Thymus (tissue), 11 donors: ENCODE measurements at regions not wholly inside any gene's neighbourhood (a gene's known extent, or its start where the extent isn't known, plus 50 kb on each side); places are given as distances from the start of the nearest gene placed in this dataset.

ENCODE experiments used
- DNase-seq, 9 donors: peaks; one replicate each; pipeline ENCODE4 v3.0.0-alpha.2; 2013; ENCODE audit warnings: low spot score in 9 of 9, low read depth in 6 of 9, missing footprints in 1 of 9
- H3K27ac ChIP-seq, 2 donors: one replicate each; pipeline ENCODE4 v1.5.1; 2013; ENCODE audit warnings: control low read depth in 1 of 2, low read depth in 1 of 2, low read length in 1 of 2, mild to moderate bottlenecking in 1 of 2, moderate library complexity in 1 of 2
- H3K27me3 ChIP-seq, 2 donors: one replicate each; pipeline ENCODE4 v1.5.1; 2013; ENCODE audit warnings: low read length in 1 of 2; ENCODE audit not compliant: control insufficient read depth in 2 of 2, insufficient read depth in 1 of 2
- H3K36me3 ChIP-seq, 2 donors: one replicate each; pipeline ENCODE4 v1.5.1; 2013; ENCODE audit warnings: low read length in 1 of 2, mild to moderate bottlenecking in 1 of 2, moderate library complexity in 1 of 2; ENCODE audit not compliant: control insufficient read depth in 2 of 2, insufficient read depth in 2 of 2
- H3K4me1 ChIP-seq, 2 donors: one replicate each; pipeline ENCODE4 v1.5.1; 2013; ENCODE audit warnings: low read length in 2 of 2; ENCODE audit not compliant: control insufficient read depth in 2 of 2, insufficient read depth in 2 of 2
- H3K4me3 ChIP-seq, 2 donors: one replicate each; pipeline ENCODE4 v1.5.1; 2013; ENCODE audit warnings: low read length in 2 of 2, control low read depth in 1 of 2, mild to moderate bottlenecking in 1 of 2
- H3K9me3 ChIP-seq, 2 donors: one replicate each; pipeline ENCODE4 v1.5.1; 2013; ENCODE audit warnings: low read length in 1 of 2, mild to moderate bottlenecking in 1 of 2; ENCODE audit not compliant: control insufficient read depth in 2 of 2, insufficient read depth in 1 of 2
- WGBS: extraction: QIAGEN DNeasy Blood & Tissue Kit; methylation state at CpG from one replicate; pipeline ENCODE4 v1.1.7; 2013; 5-methylcytosine and 5-hydroxymethylcytosine counted together
- donor health status: healthy.

DNA sequence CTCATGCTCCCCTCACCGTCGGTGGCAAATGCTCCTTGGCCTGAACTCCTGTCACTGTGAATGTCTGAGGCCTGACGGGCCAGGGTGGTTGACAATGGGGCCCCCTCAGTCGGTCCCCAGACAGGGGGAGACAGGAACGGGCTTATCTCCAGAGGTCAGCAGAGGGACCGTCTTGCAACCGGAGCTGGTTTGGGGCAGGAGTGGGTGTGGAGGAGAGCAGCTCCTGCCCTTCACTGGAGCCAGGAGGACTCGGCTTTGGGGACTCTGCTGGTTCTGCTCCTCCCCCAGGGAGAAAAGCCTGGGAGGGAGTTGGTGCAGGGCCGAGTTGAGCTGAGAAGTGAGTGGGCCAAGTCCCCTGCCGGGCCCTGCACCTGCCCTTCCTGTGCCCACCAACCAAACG, 354.4 kb downstream of the BRD1 start:
- DNase-seq, result no peak
- peaks cover 0 to 4% of the 10 kb centered on the region in 2 donors for H3K9me3 ChIP-seq
- no peaks in the 10 kb centered on the region for H3K27me3 ChIP-seq
- no peak overlapping the region for H3K27ac ChIP-seq
- 91% methylated on average over 11 of the region's 11 CpGs for WGBS
- no peaks in the 10 kb centered on the region for H3K4me1 ChIP-seq
- H3K36me3 ChIP-seq, result no peaks in the 10 kb centered on the region
- H3K4me3 ChIP-seq, result no peak overlapping the region

DNA sequence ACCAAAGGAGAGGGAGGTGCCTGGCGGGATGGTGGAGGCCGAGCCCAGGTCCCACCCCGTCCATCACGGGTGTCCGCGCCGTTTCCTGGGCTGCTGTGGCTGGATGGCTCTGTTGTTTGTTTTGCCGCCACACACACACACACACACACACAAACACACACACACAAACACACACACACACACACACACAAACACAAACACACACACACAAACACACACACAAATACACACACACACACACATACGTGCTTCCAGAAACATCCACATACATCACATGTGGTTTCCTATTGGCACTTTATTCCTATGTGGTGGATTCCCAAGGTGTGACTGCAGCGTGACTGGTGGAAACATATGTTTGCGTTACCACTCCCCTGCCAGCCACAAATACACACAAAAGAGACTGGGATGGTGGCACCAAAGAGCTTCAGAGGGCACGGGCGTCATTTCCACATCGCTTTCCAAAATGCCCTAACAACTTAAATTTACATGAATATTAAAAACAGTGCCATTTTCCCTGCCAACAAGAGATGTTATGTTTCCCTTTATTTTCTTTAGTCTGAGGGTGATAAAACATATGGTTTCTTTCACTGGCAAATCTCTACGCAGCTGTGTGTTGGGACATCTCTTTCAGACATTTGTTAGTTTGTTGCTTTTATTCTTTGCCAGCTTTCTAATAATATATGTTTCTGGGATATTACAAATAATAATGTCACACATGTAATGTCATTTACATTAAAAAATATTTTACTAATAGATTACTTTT, 356.8 kb downstream of the BRD1 start:
- Histone ChIP-seq H3K36me3 (no peaks in the 10 kb centered on the region), H3K4me1 (no peaks in the 10 kb centered on the region), H3K27ac (no peak overlapping the region), H3K27me3 (no peaks in the 10 kb centered on the region), H3K4me3 (no peak overlapping the region), H3K9me3 (peaks cover 0 to 4% of the 10 kb centered on the region in 2 donors)
- 97% methylated on average over 15 of the region's 15 CpGs for WGBS
- no peak for DNase-seq

DNA sequence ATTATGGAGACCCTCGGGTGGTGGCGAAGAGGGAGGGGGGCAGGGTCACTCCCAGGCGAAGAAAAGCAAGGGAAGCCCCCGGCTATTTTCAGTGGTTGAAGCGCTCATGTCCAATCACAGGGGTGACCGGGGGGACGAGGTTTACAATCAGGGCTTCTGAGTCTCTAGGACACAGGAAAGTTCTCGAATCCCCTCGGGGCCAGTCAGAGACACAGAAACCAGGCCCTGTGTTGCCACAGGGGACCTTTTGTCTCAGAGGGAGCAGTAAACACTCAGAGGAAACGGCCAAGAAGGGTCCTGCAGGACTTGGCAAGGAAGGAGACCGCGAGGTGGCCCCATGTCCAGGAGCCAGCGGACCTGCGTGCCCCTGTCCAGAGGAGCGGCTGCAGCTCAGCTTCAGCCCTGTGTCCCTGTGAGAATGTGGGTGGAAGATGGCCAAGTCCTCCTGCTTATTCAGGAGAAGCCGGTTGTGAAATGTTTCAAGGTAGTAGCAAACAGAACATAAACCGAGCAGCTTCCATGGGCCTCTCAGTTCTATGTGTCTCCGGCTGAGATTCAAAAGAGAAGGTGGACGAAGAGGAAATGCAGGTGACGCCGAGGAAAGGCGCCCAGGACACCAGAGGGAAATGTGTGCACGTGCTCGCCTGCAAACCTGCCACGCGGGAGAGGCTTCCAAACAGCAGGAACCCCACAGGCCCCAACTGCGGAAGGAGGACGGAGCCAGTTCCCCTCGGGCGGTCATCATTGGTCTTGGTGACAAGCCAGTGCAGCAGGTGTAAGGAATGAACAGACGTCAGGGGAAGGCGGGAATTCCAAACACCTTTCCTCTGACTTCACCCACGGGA, 357.6 kb downstream of the BRD1 start:
- Histone ChIP-seq H3K27me3 (no peaks in the 10 kb centered on the region), H3K27ac (no peak overlapping the region), H3K36me3 (no peaks in the 10 kb centered on the region), H3K9me3 (peaks cover 0 to 4% of the 10 kb centered on the region in 2 donors), H3K4me1 (no peaks in the 10 kb centered on the region), H3K4me3 (no peak overlapping the region)
- no peak for DNase-seq
- WGBS, result 96% methylated on average over 33 of the region's 33 CpGs

DNA sequence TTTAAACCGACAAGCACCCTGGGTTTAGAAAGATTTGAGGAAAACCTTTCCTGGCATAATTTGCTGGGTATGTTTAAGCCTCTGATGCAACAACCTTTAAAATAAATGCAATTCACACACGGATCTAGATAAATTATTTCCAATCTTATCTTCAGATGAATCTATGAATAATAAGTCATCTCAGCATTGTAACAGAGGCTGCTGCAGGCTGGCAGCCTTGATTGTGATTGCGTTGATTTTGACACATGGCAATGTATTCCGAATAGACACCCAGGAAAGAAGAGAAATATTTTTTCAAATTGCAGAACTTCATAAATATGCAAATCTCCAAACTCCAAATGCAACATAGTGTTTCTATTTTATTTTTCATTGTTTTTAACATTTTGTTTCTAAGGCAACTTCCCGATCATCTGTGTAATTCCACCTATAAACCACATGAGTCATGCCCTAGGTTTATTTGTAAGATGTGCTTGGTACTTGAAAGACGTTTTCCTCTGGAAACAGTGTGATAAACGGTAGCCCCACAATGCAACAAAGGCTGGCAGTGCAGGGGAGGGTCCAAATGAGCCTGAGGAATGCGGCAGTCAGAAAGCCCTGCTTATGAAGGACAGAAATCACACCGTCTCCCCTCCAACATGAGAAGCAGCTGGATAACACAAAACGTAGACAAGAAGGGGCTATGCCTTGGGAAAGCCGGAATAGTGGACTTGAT, 359.0 kb downstream of the BRD1 start:
- no peaks in the 10 kb centered on the region for H3K36me3 ChIP-seq
- no peak for DNase-seq
- H3K27ac ChIP-seq, result no peak overlapping the region
- H3K4me1 ChIP-seq, result peaks cover 0 to 3% of the 10 kb centered on the region in 2 donors
- H3K27me3 ChIP-seq, result no peaks in the 10 kb centered on the region
- H3K9me3 ChIP-seq, result peaks cover 0 to 4% of the 10 kb centered on the region in 2 donors
- 94% methylated on average over 11 of the region's 11 CpGs for WGBS
- H3K4me3 ChIP-seq, result no peak overlapping the region

DNA sequence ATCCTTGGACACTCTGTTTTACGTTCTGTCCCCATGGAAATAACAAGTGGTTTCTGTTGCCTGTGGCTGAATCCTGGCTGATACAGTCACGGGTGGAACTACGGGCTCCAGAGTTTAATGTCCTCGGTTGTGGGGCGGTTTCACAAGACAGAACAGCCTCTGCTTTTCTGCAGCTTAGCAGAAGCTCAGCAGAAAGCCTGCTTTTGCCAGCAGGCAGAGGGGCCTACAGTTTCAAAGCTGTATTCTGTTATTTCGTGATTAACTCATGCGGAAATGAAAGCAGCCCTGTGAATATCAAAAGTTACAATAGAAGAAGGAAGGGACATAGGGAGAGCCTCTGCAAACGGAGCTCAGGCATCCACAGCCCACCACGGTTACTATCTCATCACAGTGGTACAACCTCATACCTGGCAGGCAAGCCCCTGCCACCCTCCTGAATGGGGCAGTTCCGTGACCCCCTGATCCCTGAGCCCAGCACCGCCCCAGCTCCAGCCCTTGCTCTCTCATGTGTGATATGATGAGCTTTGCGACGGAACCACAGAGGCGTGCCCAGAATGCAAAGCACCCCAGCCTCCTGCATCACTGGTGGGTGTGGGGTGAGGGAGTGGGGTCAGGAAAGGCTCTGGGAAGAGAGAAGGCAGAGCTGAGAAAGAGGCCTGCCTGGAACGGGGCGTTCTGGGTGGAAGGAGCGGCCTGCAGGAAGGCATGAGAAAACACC, 360.6 kb downstream of the BRD1 start:
- Histone ChIP-seq H3K4me1 (peaks cover 0 to 3% of the 10 kb centered on the region in 2 donors), H3K27ac (no peak overlapping the region), H3K9me3 (no peaks in the 10 kb centered on the region), H3K4me3 (no peak overlapping the region), H3K36me3 (no peaks in the 10 kb centered on the region), H3K27me3 (no peaks in the 10 kb centered on the region)
- 95% methylated on average over 17 of the region's 17 CpGs for WGBS
- DNase-seq, result no peak

DNA sequence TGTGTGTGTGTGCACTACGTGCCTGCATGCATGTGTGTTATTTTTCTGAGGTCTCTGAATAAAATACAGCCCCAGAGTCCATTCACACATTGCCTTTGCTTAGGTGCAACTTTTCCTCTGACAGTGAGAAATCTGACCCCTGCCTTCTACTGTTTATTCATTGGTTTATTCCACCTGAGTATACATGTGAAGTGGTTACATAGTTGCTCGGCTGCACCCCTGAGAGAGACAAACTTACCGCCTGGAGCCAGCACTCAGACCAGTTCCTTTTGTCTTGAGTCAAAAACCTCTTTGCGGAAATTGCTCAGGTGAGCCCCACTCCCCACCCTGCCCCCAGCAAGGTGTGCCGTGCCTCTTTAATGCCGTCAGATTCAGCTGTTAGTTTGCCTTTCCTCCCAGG, 363.6 kb downstream of the BRD1 start:
- Histone ChIP-seq H3K9me3 (no peaks in the 10 kb centered on the region), H3K27me3 (no peaks in the 10 kb centered on the region), H3K36me3 (no peaks in the 10 kb centered on the region), H3K27ac (no peak overlapping the region), H3K4me3 (no peak overlapping the region), H3K4me1 (peaks cover 0 to 3% of the 10 kb centered on the region in 2 donors)
- DNase-seq, result no peak
- 94% methylated on average over 6 of the region's 6 CpGs for WGBS

DNA sequence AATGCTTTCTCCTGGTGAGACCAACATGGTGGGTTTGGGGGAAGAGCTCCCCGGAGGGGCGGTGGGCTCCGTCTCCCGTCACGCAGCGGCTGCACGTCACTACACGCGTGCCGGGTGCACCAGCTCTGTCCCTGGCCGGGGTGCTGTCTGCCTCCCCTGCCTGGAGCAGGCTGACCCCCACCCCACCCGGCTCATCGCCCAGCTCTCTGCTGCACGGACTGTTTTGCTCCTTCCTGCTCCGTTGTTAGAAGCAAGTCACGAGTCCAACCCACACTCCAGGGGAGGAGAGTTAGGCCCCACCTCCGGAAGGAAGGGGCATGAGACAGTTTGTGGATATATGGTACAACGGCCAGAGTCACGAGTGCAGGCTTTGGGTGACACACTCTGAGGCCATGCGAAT, 364.9 kb downstream of the BRD1 start:
- no peaks in the 10 kb centered on the region for H3K36me3 ChIP-seq
- peaks cover 0 to 3% of the 10 kb centered on the region in 2 donors for H3K4me1 ChIP-seq
- no peaks in the 10 kb centered on the region for H3K27me3 ChIP-seq
- no peak overlapping the region for H3K27ac ChIP-seq
- peak in 1 of 9 donors; percentile 13 for DNase-seq
- whole genome bisulfite sequencing, result 71% methylated on average over 20 of the region's 20 CpGs
- H3K9me3 ChIP-seq, result no peaks in the 10 kb centered on the region
- no peak overlapping the region for H3K4me3 ChIP-seq

DNA sequence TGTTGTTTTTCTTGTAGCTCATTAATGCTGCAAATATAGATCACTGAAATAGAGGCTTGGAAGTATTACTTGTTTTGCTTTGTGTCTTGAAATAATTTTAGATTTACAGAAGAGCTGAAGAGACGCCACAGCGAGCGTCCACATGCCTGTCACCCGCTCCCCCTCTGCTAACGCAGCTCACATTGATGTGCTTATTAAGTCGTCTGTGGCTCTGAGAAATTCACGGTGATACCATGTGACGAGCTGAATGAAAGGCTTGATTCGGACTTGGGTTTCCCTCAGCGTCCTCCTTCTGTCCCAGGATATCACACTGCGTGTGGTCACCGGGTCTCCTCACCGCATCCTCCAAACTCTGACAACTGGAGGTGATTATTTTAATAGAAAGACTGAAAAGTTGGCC, 365.4 kb downstream of the BRD1 start:
- no peak overlapping the region for H3K4me3 ChIP-seq
- no peaks in the 10 kb centered on the region for H3K36me3 ChIP-seq
- H3K9me3 ChIP-seq, result no peaks in the 10 kb centered on the region
- H3K27me3 ChIP-seq, result no peaks in the 10 kb centered on the region
- H3K4me1 ChIP-seq, result peaks cover 0 to 3% of the 10 kb centered on the region in 2 donors
- no peak overlapping the region for H3K27ac ChIP-seq
- no peak for DNase-seq
- 94% methylated on average over 13 of the region's 13 CpGs for WGBS
